Glutamatergic neuron (in vitro differentiated cells): ENCODE measurements at regions not wholly inside any gene's neighbourhood (a gene's known extent, or its start where the extent isn't known, plus 50 kb on each side); places are given as distances from the start of the nearest gene placed in this dataset.

Experiments
- DNase-seq: peaks from one replicate; pipeline ENCODE4 v3.0.0; 2022
- H3K27ac Mint-ChIP-seq: one replicate; pipeline ENCODE4 v1.8.0; 2020; ENCODE audit warnings: mild to moderate bottlenecking, mixed read lengths, inconsistent platforms; ENCODE audit not compliant: unreplicated experiment
- H3K27me3 Mint-ChIP-seq: one replicate; pipeline ENCODE4 v1.8.0; 2020; ENCODE audit warnings: mild to moderate bottlenecking, moderate library complexity, mixed read lengths, inconsistent platforms; ENCODE audit not compliant: unreplicated experiment
- H3K36me3 Mint-ChIP-seq: one replicate; pipeline ENCODE4 v1.8.0; 2020; ENCODE audit warnings: mild to moderate bottlenecking, mixed read lengths, inconsistent platforms; ENCODE audit not compliant: unreplicated experiment
- H3K4me1 Mint-ChIP-seq: one replicate; pipeline ENCODE4 v1.8.0; 2020; ENCODE audit warnings: mild to moderate bottlenecking, low read depth, mixed read lengths, inconsistent platforms; ENCODE audit not compliant: unreplicated experiment
- H3K4me3 Mint-ChIP-seq: one replicate; pipeline ENCODE4 v1.8.0; 2020; ENCODE audit warnings: mild to moderate bottlenecking, mixed read lengths, inconsistent platforms; ENCODE audit not compliant: unreplicated experiment
- H3K9me3 Mint-ChIP-seq: one replicate; pipeline ENCODE4 v1.8.0; 2020; ENCODE audit warnings: mild to moderate bottlenecking, moderate library complexity, mixed read lengths, inconsistent platforms; ENCODE audit not compliant: unreplicated experiment
- TF ChIP-seq, protein P1 (sequence below): fragments of 200-600 bp; sonication (generic); IDR thresholded peaks from one replicate; pipeline ENCODE4 v1.5.0; 2021; ENCODE audit not compliant: partially characterized antibody, unreplicated experiment

DNA sequence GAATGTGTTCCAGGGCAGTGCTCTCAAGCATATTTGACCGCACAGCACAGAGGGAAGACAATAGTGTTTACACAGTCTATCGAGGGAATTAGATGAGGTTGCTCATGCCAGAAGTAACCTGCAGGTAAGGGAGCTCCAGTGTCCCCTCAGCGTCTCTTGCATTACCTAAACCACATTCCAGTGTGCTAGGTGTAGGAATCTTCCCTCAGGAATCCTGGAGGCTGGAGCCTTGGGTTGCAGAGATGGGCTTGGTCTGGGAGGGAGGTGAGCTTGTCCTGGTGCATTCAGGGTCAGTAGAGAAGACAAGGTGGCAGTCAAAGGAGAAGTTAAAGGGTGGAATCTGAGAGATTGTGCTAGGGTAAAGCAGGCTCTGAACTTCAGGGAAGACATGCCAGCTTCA is 56.3 kb downstream of the SOX14 start:
- no peaks in the 10 kb centered on the region for H3K36me3 Mint-ChIP-seq
- H3K4me3 Mint-ChIP-seq, result no peak overlapping the region
- no peaks in the 10 kb centered on the region for H3K4me1 Mint-ChIP-seq
- H3K27ac Mint-ChIP-seq, result no peak overlapping the region
- TF ChIP-seq, protein P1, sequence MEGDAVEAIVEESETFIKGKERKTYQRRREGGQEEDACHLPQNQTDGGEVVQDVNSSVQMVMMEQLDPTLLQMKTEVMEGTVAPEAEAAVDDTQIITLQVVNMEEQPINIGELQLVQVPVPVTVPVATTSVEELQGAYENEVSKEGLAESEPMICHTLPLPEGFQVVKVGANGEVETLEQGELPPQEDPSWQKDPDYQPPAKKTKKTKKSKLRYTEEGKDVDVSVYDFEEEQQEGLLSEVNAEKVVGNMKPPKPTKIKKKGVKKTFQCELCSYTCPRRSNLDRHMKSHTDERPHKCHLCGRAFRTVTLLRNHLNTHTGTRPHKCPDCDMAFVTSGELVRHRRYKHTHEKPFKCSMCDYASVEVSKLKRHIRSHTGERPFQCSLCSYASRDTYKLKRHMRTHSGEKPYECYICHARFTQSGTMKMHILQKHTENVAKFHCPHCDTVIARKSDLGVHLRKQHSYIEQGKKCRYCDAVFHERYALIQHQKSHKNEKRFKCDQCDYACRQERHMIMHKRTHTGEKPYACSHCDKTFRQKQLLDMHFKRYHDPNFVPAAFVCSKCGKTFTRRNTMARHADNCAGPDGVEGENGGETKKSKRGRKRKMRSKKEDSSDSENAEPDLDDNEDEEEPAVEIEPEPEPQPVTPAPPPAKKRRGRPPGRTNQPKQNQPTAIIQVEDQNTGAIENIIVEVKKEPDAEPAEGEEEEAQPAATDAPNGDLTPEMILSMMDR, result no peak
- no peaks in the 10 kb centered on the region for H3K9me3 Mint-ChIP-seq
- no peak for DNase-seq
- H3K27me3 Mint-ChIP-seq, result no peaks in the 10 kb centered on the region

- peaks cover 4% of the 10 kb centered on the region for H3K36me3 Mint-ChIP-seq
- no peaks in the 10 kb centered on the region for H3K9me3 Mint-ChIP-seq
- no peaks in the 10 kb centered on the region for H3K27me3 Mint-ChIP-seq
- no peak overlapping the region for H3K27ac Mint-ChIP-seq
- H3K4me1 Mint-ChIP-seq, result no peaks in the 10 kb centered on the region
- TF ChIP-seq, protein P1, result no peak
- H3K4me3 Mint-ChIP-seq, result no peak overlapping the region
- DNase-seq, result no peak
These were observed 71.0 kb downstream of the SOX14 start for GRCh38 chr3:137835096-137835495.

- Mint-ChIP-seq H3K36me3 (no peaks in the 10 kb centered on the region), H3K4me3 (no peak overlapping the region), H3K27me3 (peaks cover 4% of the 10 kb centered on the region), H3K4me1 (peaks cover 4% of the 10 kb centered on the region), H3K27ac (no peak overlapping the region), H3K9me3 (no peaks in the 10 kb centered on the region)
- TF ChIP-seq, protein P1, result no peak
- DNase-seq, result no peak
These were observed 81.1 kb downstream of the SOX14 start for GRCh38 chr3:137845194-137845593.

DNA sequence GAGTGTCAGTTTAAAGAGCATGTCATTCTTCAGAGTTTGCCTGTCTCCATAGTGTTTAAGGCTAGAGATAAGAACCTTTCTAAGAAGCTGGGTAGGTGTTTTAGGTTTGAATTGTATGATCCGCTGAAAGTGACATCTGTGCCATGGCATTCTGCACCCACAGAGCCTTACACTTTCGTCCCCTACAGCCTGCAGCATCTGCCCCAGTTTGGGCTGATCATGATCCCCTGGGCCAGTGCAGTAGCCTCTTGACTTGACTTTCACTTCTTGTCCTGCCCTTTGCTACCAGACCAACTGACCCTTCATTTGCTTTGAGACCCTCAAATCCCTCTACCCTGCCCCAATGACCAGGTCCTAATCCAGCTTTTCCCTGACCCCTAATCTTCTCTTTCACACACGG is 81.6 kb downstream of the SOX14 start:
- H3K27ac Mint-ChIP-seq, result no peak overlapping the region
- H3K4me3 Mint-ChIP-seq, result no peak overlapping the region
- TF ChIP-seq, protein P1, result no peak
- DNase-seq, result no peak
- H3K4me1 Mint-ChIP-seq, result peaks cover 4% of the 10 kb centered on the region
- H3K27me3 Mint-ChIP-seq, result peaks cover 4% of the 10 kb centered on the region
- H3K9me3 Mint-ChIP-seq, result no peaks in the 10 kb centered on the region
- H3K36me3 Mint-ChIP-seq, result no peaks in the 10 kb centered on the region

GRCh38 chr3:137852391-137852830 is 88.3 kb downstream of the SOX14 start:
- Mint-ChIP-seq H3K4me1 (no peaks in the 10 kb centered on the region), H3K9me3 (no peaks in the 10 kb centered on the region), H3K27ac (no peak overlapping the region), H3K36me3 (no peaks in the 10 kb centered on the region), H3K27me3 (peaks cover 2% of the 10 kb centered on the region), H3K4me3 (no peak overlapping the region)
- DNase-seq, result no peak
- TF ChIP-seq, protein P1, result no peak
